ENCODE measurements at regions not wholly inside any gene's neighbourhood (a gene's known extent, or its start where the extent isn't known, plus 50 kb on each side); places are given as distances from the start of the nearest gene placed in this dataset.
"Not testable (repeated sequence)": the region's sequence is repeated elsewhere in the genome, so short reads cannot be mapped to it uniquely, and the experiment has no call there.

DNA sequence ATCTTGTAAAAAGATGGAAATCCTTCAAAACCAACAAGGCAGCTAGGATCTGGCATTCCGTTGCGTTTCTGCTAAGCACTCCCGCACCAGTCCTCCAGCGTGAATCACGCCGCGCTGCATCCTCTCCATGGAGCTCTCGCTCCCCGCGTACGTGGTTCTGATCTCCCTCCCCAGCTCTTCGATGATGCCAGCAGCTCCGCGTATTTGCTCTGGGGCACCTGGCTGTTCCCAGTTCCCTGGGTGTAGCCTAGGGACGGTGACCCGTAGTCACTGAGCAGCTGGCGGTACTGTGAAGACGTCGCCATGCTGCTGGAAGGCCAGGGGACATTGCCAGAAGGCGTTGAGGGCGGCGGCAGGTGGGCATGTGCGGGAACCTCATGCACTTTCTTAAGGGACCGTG lies 407.5 kb downstream of the RNF144A start:
- DNase-seq: no peak

DNA sequence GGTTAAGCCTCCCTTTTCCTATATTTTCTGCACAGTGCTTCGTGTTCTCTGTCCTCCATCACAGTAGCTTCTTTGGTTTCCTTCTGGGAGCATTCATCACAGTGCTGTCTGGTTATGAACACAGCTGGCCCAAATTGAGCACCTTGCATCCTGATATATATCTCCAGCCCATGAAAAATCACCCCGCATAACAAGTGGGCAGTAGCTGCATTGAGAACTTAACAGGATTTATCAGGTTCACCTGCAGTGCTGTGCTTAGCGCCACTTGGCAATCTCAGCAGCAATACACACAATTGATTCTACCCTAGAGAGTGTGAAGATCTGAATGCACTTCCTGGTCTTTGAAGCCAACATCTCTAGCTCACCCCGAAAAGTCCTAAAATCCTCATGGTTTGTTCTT lies 408.0 kb downstream of the RNF144A start:
- no peak for DNase-seq

DNA sequence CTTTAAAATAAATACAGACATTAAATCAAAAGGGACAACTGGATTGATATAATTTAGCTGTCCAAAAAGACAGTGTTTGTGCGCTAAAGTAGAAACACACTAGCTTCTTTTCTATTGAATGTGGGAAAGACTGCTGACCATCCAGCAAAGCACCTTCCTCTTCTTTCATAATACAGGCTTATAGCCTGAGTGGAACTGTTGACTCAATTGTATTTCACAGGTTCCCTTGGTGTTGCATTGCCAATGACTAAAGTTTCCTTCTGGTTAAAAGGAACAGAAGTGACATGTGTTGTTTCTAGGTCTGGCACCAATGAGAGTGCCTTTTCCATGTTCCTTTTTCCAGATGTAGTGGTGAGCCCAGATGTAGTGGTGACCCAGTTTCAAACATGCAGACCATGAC lies 412.3 kb downstream of the RNF144A start:
- no peak for DNase-seq

DNA sequence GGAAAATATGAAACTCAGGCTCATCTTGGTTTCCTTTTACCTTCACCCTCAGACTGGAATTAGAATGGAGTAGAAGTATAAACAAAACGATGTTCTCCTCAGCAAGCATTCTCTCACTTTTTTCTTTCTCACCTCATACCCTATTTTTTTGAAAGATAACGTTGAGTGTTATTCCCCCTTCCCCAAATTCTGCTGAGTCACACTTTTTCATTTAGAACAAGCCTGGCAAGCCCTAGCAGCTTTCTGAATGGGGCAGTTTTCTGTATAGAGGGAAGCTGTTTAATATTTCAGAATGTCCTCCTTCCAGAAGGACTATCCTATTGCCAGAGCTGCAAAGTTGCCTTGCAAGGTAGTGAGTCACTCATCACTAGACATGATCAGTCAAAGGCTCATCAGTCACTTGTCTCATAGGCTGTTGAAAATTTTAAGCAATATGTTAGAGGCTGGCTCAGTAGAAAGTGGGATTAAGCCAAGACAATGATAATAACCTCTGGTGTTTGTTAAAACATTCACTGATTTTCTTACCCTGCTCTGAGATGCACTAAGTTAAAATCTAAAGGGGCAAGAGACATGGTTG lies 416.1 kb downstream of the RNF144A start:
- no peak for DNase-seq

DNA sequence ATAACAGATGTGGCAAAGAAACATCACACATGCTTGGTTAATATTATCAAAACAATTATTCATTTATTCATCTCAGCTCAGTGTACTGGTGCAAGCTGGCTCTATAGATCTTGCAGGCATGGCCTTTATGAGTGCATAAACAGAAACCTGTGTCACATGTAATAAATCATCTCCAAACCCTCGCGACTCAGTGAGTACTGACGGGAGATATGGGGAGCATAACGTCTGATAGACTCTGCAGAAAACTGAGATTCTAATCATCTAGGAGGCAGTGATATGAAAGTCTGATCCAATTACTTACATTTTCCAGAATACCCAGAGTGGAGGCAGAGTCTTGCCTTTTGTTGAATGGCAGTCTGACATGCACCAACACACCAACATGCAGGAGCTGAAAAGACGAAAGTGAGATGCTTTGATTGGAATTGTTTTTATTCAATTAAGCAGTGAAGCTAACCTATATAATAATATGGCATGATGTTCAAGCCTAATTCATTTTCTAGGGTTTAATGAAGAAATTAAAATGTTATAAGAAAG lies 416.8 kb downstream of the RNF144A start:
- no peak for DNase-seq

DNA sequence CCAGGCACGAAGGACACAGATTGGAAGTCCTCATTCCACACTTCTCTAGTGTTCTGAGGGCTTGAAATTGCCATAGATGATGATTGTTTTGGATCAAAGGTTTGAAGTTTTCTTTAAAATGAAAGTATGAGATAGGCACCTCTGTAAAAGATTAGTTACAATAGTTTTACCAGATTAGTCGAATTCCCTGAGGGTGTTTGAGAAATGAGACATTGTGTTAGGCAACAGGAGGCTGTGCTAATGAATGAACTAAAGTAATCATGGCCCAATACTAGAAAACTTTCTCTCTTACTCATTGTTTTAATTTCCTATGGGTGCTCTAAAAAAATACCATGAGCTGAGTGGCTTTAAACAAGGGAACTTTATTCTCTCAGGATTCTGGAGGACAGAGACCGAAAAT lies 421.7 kb downstream of the RNF144A start:
- no peak for DNase-seq

DNA sequence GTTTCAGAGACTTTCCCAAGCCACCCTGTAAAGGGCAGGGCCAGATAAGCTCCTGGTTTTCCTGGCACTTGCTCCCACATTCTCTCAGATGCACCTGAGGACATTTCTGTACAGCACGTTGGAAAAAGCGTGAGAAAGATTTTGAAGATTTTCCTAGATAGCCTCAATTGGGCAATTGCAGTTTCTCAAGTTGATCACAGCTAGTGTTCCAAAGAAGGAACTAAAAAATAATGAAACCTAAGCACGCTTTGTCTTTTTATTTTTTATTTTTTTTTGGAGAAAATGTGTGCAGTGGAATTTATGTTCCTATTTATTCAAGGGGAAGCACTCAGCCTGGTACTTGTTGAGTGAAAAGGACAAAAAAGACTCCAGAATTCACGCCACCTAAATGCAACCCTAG lies 429.1 kb downstream of the RNF144A start:
- DNase-seq: no peak

DNA sequence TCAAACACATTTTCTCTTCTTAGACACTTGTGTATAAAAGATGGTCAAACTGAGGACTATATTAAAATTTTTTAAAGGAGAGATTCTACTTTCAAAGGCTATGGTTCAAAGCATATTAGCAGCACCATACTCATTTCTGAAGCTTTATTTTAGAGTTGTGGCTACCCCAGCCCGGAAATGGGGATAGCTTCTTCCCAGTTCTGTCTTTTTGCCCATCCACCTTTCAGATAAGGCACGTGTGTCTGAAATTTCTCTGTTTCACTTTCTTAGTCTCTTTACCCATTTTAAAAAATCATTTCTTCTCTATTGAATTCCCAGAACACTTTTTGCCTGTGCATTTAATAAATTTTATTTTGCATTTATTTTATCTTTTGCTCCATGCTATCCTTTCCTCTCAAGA lies 431.5 kb downstream of the RNF144A start:
- no peak for DNase-seq

DNA sequence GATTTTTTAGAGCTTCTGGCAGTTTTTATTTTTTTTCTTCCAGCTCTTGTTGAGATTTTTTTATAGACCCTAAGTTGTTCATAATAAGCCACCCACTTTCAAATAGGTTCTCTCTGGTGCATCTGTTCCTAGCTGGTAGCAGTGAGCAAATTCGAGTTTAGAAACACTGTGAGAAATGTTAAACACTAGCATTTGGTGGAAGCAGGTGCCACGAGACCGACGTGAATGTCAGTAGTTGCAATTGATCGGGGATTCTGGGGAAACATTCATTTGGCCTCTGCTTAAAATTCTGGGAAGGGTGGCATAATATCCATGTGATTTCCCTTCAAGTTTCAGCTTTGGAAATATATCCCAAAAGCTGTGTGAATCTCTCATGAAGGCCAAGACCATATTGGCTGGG lies 435.0 kb downstream of the RNF144A start:
- no peak for DNase-seq

DNA sequence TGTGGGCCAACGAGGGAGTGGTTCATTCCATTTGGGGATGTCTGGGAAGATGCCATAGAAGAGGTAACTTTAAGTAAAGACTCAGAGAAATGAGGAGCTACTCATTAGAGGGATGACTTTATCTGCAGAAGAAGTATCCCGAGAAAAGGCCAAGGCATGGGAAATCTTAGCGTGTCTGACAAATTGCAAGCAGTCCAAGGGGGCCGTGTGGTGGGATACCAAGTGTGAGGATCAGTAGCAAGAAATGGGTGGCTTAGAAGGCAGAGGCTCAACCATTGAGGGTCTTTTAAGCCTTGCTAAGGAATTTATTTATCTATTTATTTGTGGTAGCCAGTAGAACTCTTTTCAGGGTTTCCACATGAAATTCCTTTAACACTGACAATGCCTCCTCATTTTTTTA lies 436.4 kb downstream of the RNF144A start:
- no peak for DNase-seq

DNA sequence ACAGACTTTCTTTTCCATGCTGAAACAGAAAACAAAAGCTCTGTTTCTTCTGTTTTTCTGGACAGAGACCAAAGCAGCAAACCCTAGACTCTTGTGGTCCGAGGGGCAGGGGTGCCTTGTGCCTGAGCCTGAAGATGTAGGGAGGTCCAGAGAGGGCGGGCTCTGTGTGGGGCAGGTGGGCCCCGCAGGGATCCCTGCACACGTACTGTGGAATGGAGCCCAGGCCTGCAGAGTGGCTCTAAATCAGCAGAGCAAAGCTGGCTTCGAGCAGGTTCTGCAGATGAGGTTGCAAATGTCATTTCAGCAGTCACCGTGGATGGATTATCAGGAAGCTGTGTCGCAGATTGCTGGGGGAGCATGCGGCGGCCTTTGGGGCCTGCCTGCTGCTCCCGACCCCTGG lies 438.6 kb downstream of the RNF144A start:
- DNase-seq: no peak

DNA sequence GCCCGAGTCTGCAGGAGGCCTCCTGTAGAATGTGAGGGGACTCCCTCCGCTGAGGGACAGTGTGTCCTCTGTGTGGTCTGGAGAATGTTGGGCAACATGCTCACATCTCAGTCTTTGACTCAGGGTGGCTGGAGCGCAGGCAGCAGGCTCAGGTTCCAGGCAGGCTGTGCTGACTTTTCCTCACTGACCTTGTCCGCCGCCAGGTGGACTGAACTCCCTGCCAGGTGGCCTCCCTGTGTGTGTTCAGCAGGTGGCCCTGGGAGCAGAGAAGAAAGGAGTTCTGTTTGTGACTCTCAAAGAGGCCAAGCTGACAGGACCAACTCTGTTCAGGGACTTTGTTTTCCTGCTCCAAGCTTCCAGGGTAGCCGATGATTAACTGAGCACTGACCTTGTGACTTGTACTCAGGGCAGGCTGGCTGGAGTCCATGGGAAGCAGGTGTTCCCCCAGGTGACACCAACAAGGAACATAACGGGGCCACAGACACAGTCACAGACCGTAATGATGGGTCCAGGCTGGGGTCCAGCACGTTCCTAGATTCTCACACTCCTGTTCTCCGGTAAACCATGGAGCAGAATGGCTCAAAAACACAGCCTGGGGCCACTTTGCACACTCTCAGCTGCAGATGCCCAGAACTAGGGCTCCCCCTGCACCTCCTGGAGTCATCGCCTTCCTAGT lies 439.8 kb downstream of the RNF144A start:
- no peak for DNase-seq

DNA sequence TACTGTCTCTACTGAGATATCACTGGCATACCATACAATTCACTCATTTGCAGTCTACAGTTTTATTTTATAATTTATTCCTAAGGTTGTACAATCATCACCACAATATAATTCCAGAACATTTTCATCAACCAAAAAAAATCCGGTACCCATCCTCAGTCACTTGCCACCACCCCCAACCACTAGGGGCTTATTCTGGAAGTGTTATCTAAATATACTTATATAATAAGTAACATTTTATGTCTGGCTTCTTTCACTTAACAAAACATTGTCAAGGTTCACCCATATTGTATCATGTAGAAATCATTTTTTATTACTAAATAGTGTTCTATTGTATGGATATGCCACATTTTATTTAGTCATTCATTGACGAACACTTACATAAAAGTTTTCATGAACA lies 440.8 kb downstream of the RNF144A start:
- DNase-seq: no peak

DNA sequence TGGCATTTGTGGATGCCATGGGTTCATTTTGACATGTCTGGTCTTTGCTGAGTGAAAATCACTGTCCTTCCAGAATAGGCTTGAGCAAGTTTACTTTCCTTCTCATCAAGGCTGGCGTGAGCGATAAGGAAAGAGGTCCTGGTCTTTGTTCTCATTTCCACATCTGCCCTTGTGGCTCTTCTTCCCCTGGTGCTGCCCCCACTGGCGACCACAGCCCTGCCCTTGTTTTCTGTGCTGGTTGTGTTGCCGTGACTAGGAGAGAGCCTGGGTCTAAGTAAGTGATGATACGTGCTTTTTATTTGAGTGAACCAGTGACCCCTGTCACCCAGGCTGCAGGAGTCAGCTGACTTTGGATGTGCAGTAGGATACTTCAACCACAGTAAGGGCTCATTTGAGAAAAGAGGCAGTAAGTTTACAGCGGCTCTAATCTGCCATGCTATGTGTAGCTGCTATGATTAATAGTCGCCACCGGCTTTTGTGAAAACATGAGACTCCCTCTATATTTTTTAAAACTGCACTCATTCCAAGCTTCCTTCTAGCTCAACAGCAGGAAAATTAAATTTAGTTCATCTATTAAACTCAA lies 441.7 kb downstream of the RNF144A start:
- no peak for DNase-seq

DNA sequence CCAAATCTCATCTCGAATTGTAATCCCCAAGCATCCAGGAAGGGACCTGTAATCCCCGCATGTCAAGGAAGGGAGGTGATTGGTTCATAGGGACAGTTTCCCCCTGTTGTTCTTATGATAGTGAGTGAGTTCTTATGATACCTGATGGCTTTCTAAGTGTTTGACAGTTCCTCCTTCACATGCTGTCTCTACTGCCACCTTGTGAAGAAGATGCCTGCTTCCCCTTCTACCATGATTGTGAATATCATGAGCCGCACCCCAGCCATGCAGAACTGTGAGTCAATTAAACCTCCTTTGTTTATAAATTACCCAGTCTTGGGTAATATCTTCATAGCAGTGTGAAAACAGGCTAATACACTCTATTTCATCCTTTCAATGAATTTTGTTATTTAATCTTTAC lies 446.7 kb downstream of the RNF144A start:
- DNase-seq: no peak

DNA sequence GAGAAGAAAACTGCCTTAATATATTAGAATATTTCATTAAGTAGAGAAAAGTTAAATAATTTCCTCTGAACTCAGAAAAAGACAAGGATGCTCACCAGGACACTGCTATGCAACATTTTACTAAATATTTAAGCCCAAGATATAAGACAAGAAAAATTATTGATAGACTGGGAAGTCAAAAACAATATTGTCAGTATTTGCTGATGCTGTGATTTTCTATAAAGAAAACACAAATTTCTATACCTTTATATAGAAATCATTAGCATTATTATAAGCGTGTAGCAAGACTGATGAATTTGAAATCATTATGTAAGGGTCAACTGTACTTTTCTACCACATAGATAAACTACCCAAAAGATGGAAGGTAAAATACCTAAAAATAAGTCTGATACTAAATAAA lies 451.0 kb downstream of the RNF144A start:
- DNase-seq: no peak

DNA sequence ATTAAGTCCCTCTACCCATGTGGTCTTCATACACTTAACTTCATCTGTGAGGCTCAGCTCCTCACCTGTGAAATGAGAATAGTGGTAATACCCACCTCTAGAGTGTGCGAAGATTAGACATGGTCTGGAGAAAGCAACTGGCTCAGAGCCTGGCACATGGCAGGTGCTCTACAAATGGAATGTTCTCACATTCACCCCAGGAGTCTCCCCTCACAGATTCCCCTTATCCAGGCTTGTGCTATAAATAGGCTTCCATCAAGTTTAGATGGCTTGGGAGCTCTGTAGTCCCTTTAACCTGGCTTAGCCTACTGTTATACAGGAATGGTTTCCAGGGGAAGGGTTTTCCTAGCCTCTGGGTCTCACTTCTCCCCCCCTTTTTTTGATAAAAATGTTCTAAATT lies 455.9 kb downstream of the RNF144A start:
- DNase-seq: no peak

DNA sequence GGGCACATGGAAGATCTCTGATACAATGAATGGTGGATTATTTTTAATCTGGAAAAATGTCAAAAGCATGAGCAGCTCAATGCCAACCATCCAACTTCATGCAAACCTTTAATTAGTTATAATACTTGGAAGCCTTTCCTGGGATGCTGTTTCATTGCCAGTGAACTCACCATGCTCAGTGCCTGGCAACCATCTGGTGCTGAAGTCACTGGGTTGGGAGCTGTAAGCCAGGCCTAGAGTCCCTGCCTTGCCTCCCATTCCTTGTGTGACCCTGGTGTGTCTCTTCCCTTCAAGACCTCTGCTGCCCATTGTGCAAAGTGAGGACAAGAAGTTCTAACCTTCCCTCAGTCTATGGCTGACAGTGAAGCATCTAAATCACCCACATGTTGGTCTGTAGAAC lies 458.7 kb downstream of the RNF144A start:
- no peak for DNase-seq

DNA sequence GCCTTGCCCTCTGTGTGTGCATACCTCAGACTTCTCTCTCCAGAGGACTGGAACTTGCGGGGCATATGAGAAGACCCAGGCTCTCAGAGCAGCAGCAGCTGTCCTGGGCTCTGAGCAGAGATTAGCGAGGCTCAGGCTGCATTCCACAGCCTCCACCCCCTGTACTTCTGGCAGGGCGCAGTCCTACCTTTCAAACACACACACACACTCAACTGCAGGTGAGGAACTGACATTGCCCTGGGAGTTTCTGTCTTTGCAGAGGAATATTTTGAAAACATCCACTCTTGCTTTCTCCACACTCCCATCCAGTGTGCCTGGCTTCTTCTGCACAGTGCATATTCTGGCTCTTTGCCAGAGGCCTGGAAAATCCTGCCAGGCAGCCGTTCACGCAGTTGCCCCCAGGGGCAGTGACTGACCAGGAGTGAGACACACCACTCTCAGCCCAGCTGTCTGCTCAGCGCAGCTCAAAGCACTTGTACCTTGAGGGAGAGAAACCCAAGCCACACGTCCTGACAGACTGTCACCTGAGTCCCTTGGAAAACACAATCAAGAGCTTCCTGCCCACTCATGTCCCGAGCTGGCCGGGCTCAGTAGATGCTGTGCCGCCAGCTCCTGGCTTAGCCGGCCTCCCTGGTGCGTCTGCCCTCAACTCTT lies 460.8 kb downstream of the RNF144A start:
- DNase-seq: peak; percentile 86

DNA sequence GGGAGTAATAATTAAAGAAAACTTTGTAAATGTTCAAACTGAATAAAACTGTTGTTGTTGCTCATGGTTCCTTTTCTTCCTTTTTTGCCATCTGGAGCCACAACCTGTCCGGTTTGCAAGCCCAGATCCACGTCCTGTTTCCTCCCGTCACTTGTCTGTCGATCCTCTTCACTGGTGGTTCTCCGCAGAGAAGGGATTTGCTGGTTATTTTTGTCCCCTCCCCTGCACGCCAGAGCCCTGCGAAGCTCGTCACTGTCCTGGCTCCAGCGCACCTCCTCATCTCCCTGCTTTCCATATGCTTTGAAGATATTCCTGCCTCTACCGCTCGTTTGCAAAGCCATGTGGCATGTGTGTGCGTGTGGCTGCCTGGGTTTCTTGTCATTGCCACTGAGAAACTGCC lies 461.4 kb downstream of the RNF144A start:
- DNase-seq: peak; percentile 61

DNA sequence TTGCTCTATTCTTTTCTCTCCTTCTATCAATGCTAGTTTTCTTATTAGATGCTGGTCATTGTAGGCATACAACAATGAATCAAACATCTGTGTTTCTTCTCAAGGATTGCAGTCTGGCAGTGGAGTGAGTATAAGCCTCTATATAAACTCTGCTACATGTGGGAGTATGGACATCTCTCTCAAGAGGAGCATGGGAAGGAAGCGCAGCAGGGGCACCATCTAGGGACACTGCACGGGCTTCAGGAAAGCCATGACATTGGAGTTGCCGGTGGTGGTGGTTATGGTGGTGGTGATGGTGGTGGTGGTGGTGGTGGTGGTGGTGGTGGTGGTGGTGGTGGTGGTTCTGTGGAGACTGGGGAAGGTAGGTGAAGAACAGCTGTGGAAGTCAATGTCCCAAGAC lies 462.6 kb downstream of the RNF144A start:
- no peak for DNase-seq

DNA sequence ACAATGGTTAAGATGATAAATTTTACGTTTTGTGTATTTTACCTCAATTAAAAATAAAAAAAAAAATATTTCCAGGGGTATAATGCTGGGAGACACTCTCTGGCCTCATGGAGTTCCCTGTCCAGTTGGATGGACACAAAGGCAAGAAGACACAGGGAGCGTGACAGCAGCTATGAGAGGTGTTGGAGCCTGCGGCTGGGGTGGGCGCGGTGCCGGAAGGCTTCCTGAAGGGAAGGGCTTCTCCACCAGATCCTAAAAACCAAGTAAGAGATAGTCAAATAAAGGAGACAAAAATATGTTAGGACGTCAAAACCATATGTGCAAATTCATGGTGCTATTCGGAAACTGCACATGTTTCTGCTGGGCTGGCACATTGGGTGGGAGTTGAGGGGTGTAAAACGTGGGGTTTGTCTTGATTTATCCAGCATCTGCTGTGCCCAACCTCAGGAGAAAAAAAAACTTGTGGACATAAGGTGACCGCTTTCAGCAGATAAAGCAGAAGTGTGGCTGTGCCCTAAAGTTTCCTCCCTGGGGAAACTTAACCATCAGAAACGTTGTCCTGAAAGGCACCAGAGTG lies 467.6 kb downstream of the RNF144A start:
- no peak for DNase-seq

DNA sequence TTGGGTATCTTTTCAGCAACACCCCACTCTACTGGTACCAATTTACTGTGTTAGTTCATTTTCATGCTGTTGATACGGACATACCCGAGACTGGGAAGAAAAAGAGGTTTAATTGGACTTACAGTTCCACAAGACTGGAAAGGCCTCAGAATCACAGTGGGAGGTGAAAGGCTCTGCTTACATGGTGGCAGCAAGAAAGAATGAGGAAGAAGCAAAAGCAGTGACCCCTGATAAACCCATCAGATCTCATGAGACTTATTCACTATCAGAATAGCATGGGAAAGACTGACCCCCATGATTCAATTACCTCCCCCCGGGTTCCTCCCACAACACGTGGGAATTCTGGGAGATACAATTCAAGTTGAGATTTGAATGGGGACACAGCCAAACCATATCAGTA lies 473.1 kb downstream of the RNF144A start:
- not testable (repeated sequence) for DNase-seq
